DND-41 (cell line): ENCODE measurements at regions not wholly inside any gene's neighbourhood (a gene's known extent, or its start where the extent isn't known, plus 50 kb on each side); places are given as distances from the start of the nearest gene placed in this dataset.

ENCODE experiments used
- CTCF ChIP-seq: IDR thresholded peaks from 2 replicates; pipeline ENCODE4 v1.5.1; 2012; ENCODE audit warnings: borderline replicate concordance, low read length, moderate library complexity, mild to moderate bottlenecking; ENCODE audit not compliant: poor library complexity, severe bottlenecking; ENCODE audit errors: extremely low read depth
- EZH2 ChIP-seq: IDR thresholded peaks from 3 replicates; pipeline ENCODE4 v1.6.1; 2012; ENCODE audit warnings: borderline replicate concordance, low read depth, mild to moderate bottlenecking, moderate library complexity, low read length, inconsistent platforms; ENCODE audit not compliant: severe bottlenecking

- no peak for TF ChIP-seq CTCF
- TF ChIP-seq EZH2: no peak
Measured at GRCh38 chr18:43625582-43625981, 348.3 kb upstream of the SYT4 start.
